ENCODE measurements at regions not wholly inside any gene's neighbourhood (a gene's known extent, or its start where the extent isn't known, plus 50 kb on each side); places are given as distances from the start of the nearest gene placed in this dataset.

DNA sequence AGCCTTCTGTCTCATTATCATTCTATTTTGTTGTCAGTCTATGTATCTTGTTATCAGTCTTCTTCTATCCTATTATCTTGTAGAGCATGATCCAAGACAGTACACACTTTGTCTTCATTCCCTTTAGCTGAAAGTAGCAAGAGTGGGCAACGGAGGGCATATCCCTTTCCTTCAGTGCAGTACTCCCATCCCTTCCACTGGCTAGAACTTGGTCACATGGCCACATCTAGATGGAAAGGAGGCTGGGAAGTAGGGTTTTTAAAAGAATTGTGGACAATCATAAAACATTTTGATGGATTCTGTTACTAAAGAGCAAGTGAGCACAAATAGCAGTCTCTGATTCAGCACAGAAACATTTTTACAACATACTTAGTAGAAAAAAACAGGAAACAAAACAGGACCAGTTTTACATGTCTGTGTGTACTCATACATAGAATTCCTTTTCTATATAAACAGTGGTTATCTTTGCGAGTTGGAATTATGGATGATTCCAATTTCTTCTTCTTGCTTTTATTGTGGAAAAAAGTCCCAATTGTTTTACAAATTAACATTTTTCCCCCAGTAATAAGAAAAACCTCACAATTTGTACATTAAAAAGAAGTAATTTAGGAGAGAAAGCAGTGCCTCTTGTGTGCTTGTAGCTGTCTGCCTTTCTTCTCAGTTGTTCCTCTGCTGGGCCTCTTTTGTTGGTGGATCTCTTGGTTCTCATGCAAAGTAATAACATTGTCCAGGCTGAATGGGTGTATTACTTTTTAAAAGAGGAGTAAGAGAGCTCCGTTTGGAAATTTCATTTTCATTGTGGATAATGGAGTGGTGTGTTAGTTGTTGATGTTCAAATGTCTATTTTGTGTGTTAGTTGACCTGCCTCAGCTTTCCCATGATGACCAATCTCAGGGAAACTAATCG, 410.9 kb upstream of the TRPC7 start:
- TF ChIP-seq, protein P1, sequence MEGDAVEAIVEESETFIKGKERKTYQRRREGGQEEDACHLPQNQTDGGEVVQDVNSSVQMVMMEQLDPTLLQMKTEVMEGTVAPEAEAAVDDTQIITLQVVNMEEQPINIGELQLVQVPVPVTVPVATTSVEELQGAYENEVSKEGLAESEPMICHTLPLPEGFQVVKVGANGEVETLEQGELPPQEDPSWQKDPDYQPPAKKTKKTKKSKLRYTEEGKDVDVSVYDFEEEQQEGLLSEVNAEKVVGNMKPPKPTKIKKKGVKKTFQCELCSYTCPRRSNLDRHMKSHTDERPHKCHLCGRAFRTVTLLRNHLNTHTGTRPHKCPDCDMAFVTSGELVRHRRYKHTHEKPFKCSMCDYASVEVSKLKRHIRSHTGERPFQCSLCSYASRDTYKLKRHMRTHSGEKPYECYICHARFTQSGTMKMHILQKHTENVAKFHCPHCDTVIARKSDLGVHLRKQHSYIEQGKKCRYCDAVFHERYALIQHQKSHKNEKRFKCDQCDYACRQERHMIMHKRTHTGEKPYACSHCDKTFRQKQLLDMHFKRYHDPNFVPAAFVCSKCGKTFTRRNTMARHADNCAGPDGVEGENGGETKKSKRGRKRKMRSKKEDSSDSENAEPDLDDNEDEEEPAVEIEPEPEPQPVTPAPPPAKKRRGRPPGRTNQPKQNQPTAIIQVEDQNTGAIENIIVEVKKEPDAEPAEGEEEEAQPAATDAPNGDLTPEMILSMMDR (conservative IDR thresholded peaks at IDR 0.05; ENCODE audit: low read depth, low read length): no peak
- TF ChIP-seq POLR2A (IDR thresholded peaks at IDR 0.05; ENCODE audit: low read depth, low read length): no peak
- no peak for TF ChIP-seq BHLHE40 (IDR thresholded peaks at IDR 0.05; ENCODE audit: low read depth, low read length)
- TF ChIP-seq RFX5 (IDR thresholded peaks at IDR 0.05; ENCODE audit: low read depth, low read length): no peak
- no peak for TF ChIP-seq RCOR1 (IDR thresholded peaks at IDR 0.05; ENCODE audit: insufficient replicate concordance, low read length)
- TF ChIP-seq CEBPB (IDR thresholded peaks at IDR 0.05; ENCODE audit: low read depth, low read length): no peak
- TF ChIP-seq RAD21 (IDR thresholded peaks at IDR 0.05; ENCODE audit: low read length): no peak
- TF ChIP-seq CHD1 (IDR thresholded peaks at IDR 0.05; ENCODE audit: low read depth, low read length): no peak
- TF ChIP-seq MXI1 (IDR thresholded peaks at IDR 0.05; ENCODE audit: borderline replicate concordance, low read depth, low read length): no peak

Measured in IMR-90 (cell line).